Endometrium (tissue), 2 donors: ENCODE measurements at regions not wholly inside any gene's neighbourhood (a gene's known extent, or its start where the extent isn't known, plus 50 kb on each side); places are given as distances from the start of the nearest gene placed in this dataset.
"Not testable (repeated sequence)": the region's sequence is repeated elsewhere in the genome, so short reads cannot be mapped to it uniquely, and the experiment has no call there.

Experiments
- FAIRE-seq: peaks from 2 replicates; lab custom pipeline; 2012; peaks lifted over from hg19 to GRCh38; lab: Jason Lieb, UNC
- donor health status: control.
- donor health status: control.

DNA sequence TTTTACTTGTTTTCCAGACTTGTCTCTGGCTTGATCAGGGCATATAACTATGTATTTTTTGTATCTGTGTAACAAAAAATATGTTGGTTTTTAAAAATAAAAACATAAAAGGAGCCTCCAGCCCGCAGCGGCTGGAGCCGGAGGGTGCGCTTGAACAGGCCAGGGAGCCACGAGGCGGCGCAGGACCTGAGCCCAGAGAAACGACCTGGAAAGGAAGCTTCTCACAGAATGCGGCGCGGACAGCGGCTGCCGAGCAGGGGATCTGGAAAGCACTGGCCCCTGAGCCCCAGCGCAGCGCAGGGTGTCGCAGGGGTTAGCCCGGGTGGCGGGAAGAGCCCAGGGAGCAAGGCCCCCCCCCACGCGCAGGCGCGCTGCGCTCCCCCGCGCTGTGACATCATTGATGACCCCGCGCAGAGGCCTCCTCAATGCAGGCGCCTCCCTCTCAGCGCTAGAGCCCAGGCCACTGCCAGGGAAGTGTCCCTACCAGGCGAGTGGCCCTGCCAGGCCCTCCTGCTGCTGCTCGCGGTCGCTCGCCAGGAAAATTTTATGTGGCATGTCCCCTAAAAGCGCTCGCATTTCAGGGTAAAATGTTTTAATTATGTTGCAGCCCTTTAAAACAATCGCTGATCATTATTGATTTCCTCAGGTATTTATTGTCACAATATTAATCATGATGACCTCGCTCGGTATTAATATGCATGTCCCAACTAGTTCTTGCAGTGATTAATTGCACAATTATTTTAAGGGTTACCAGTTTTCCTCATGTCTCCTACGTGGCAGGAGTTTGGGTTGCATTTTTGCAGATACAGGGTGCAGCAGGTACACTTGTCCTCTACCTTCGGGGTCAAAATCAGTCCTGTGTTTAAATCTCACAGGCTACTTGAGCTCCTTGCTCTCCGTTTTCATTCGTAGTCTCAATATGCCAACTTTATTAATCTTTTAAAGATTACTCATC is 134.2 kb downstream of the USP22 start:
- no peak for FAIRE-seq

DNA sequence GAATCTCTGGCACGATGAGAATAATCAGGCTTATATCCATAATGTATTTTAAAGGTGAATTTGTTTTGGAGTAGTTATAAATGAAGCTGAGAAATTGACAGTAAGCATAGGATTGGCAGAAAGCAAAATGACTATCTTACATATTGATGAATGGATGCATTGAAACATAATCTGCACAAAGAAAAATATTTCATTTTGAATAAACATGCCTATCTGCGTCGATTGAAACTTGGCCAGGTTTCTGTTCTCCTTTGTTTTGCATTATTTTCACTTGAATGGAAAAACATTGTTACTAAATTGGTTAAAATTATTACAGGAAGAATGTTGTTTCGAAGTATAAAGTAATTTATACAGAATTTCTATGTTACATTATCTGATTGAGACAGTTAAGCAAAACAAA is 128.2 kb downstream of the USP22 start:
- no peak for FAIRE-seq

DNA sequence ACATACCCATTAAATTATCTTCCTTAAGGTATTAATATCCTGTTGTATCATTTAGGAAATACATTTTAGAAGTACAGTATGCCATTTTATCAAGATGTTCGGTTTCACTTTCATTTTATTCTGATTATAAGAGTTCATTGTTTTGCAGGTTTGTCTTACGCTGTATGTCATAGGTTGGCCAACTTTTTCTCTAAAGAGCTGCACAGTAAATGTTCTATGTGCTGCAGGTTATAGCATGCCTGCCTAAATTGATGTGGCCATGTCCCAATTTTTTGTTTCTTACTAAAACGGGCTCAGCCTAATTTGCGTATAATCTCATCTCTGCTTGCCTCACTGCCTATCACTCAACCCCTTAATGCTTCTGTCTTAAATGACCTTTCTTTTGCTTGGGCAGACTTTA is 126.4 kb downstream of the USP22 start:
- FAIRE-seq, result no peak

DNA sequence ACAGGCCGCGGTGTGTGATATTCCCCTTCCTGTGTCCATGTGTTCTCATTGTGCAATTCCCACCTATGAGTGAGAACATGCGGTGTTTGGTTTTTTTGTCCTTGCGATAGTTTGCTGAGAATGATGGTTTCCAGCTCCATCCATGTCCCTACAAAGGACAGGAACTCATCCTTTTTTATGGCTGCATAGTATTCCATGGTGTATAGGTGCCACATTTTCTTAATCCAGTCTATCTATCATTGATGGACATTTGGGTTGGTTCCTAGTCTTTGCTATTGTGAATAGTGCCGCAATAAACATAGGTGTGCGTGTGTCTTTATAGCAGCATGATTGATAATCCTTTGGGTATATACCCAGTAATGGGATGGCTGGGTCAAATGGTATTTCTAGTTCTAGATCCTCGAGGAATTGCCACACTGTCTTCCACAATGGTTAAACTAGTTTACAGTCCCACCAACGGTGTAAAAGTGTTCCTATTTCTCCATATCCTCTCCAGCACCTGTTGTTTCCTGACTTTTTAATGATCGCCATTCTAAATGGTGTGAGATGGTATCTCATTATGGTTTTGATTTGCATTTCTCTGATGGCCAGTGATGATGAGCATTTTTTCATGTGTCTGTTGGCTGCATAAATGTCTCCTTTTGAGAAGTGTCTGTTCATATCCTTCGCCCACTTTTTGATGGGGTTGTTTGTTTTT is 125.1 kb downstream of the USP22 start:
- FAIRE-seq, result not testable (repeated sequence)

DNA sequence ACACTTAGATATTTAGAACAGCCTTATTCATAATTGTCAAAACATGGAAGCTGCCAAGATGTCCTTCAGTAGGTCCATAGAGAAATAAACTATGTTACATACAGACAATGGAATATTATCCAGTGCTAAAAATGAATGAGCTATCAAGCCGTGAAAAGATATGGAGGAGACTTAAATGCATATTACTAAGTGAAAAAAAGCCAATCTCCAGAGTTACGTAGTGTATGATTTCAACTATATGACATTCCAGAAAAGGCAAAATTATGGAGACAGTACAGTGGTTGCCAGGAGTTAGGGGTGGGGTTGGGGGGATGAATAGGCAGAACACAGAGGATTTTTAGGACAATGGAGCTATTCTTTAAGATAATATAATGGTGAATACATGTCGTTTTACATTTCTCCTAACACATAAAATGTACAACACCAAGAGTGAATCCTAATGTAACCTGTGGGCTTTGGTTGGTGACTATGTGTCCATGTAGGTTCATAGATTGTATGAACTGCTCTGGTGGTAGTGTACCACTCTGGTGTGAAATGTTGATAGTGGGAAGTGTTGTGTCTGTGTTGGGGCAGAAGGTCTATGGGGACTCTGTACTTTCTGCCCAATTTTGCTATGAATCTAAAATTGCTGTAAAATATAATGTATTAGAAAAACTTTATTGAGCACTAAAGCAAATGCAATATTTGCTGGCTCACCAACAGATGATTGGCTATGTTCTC is 122.6 kb downstream of the USP22 start:
- no peak for FAIRE-seq

DNA sequence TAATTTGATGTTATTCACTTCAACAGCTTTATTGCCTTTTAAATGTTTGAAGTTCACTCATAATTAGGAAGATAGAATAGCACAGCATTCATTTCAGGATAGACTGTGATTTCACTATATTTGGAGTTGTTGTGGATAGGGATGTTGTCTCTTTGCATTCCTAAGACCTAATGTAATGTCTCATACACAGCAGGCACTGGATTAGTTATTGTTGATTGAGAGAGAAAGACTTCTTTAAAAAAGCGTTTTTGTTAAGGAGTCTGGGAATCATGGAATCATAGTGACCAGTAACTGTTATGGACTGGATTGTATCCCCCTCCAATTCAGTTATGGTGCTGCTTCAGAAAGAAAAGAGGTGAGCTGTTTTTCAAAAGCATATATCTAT is 122.0 kb downstream of the USP22 start:
- peak; percentile 76 for FAIRE-seq

DNA sequence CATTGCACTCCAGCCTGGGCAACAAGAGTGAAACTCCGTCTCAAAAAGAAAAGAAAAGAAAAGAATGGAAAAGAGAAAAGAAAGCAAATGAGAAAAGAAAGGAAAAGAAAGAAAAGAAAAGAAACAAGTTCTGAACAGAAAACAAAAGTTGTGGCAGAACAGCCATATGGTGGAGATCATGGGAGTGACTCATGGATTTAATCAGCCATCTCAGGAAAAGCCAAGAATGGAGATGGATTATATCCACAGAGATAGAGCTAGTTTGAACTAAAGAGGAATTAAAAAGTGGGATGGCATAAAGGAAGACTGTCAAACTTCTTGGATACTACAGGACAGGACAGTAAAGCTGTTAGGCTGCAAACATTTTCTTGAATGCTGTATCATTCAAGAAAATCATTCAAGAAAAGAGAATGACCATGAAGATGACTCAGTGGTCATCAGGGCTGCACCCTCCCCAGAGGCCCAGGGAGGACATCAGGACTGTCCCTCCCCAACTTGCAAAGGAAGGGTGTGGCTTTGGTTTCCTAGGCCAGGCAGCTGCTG is 120.6 kb downstream of the USP22 start:
- FAIRE-seq, result peak; percentile 29

DNA sequence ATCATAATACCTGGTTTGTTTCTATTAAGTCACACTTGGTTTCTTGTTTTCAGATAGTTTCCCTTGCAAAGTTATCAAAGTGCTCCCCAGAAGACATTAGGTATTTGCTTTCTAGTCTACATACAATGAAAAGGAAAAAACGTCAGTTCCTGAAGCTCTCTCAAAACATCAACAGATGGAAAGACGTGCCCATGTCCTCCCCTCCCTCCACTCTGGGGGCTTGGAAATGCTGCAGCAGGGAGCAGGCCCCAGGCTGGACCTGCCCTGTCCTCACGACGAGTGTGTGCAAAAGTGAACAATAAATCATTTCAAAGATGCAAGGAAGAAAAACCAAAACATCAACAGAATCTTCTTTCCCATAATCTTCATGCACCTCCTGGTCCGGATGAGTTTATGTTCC is 118.5 kb downstream of the USP22 start:
- FAIRE-seq, result no peak

DNA sequence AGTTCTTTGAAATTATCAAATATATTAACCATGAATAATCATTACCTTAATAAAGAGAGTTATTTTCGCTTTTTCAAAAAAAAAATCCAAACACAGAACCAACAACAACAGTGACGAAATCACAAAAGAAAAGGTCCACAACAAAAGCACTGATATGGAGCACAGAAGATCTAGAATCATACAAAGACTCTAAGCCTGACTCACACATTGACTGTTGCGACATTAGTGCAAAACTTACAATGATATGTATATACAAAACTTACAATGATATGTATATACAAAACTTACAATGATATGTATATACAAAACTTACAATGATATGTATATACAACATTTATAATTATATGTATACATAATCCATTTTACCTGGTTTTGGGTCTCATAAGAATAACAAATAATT is 117.7 kb downstream of the USP22 start:
- FAIRE-seq, result peak; percentile 87

DNA sequence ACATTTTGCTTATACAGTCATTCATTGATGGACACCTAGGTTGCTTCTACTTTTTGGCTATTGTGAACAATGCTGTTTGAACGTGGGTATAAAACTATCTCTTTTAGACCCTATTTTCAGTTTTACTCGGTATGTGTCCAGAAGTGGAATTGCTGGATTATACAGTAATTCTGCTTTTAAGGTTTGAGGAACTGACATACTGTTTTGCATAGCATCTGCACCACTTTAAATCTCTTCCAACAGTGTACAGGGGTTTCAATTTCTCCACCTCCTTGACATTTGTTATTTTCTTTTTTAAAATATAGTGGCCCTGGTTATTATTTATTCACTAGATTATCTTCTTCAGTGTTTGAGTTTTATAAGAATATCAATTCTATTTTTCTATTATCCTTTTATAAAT is 116.9 kb downstream of the USP22 start:
- FAIRE-seq, result no peak

DNA sequence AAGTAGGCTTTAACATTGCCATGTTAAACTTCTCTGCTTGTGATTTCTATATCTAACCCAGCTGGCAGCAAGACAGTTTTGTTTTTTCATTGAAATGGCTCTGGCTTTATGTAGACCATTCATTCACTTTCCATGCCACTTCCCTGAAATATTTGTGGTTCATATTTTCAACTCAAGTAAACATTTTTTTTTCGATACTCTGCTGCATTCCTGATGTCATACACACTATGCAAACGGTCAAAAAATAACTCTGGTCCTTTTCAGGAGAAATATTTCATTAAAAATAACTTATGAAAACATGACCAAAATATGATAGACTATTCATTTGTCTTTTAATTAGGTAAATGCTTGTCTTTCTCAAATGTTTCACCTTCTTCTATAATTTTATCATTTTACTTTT is 116.3 kb downstream of the USP22 start:
- no peak for FAIRE-seq

DNA sequence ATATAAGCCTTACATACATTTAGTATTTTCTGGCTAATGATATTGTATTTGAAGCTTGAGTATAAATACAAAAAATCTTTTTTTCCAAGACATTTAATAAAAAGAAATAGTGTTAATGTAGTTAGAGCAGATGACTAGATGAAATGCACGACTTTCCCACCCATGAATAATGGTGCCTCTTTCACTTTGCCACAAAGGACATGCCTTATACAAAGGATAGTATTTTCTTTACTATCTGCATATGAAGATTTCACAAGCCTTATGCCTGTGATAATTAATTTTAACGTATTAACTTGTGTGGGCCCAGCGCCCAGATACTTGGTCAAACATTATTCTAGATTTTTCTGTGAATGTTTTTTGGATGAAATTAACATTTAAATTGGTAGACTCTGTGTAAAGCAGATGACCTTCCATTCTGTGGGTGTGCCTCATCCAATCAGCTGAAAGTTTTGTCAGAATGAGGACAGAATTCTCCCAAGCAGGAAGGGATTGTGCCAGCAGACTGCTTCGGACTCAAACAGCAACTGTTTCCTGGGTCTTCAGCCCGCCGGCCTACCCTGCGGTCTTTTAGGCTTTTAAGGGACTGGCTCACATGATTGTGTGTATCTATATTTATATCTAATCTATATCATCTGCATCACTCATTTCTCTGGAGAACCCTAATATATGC is 115.4 kb downstream of the USP22 start:
- FAIRE-seq, result no peak

DNA sequence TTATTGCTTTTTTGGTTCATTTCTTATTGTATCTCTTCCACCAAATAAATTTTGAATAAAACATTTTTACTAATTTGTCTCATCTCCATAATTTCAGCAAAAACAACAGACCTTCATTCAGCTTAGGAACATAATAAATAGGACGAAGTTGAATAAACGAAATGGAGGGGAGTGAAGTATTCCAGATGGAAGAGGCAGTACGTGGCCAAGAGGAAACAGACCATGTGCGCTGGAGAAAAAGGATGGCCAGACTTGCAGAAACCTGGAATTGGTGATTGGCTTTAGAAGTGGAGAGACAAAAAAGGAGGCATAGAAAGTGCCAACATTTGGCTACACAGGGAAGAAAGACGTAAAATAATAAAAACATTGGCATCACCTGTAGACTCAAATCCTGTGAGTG is 113.5 kb downstream of the USP22 start:
- no peak for FAIRE-seq

DNA sequence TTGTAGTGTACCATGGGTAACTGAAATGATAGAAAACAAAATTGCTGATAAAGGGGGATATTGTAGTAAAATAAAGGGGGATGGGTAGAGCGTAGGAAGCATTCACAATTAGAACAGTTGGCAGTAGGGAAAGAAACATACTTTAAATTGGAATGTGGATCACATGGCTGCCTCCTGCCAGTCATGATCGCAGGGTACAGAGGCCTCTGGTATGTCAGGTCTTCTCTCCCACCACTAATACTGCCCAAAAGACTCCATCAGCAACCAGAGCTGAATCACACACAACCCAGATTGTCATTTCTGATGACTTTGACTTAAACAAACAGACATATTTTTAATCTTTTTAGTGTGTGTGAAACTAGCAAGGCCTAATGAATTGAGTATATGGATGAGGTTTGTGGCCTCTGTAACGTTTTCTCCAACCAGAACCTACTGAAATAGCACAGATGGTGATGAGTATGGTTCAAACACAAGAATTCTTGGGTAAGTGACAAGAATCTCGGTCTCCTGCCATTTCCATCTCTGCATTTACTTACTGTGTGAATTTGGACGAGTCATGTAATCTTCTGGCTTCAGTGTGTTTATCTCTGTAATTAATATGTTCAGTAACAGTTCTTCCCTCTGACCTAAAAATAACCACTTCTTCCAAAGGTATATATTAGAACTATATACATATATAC is 112.6 kb downstream of the USP22 start:
- no peak for FAIRE-seq

DNA sequence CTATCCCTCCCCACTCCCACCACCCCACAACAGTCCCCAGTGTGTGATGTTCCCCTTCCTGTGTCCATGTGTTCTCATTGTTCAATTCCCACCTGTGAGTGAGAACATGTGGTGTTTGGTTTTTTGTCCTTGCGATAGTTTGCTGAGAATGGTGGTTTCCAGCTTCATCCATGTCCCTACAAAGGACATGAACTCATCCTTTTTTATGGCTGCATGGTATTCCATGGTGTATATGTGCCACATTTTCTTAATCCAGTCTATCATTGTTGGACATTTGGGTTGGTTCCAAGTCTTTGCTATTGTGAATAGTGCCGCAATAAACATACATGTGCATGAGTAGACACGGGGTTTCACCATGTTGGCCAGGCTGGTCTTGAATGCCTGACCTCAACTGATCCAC is 109.8 kb downstream of the USP22 start:
- not testable (repeated sequence) for FAIRE-seq

DNA sequence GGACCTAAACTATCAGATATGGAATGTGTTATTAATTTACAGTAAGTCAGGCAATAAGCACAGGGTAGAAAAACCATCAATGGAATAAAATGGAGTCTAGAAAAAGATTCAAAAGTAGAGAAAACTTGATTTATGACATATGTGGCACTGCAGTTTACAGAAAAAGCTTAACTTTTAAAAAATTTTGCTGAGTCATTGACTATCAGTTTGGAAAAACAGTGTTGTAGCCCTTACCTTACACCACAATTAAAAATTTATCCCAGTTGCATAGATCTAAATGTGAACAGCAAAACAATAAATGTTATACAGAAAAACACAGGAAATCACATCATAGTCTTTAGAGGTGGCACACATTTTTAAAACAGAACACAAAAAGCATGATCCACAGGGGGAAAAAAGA is 108.5 kb downstream of the USP22 start:
- no peak for FAIRE-seq

DNA sequence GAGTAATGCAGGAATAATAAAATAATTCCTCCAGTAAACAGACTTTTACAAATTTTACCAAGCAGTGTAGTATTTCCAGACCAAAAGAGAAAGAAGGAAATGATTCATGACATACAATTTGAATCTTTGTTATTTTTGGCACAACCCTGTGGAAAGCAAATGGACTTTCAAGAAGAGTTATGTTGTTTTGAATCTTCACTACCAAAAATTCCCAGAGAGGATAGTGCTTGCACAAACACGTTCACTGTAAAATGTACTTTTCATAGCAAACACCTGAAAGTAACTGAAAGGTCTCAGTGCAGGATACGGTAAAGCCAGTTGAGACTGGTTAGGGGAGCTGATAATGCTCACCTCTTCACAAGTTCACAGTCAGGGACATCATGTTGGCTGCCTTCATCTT is 107.1 kb downstream of the USP22 start:
- FAIRE-seq, result peak; percentile 87

DNA sequence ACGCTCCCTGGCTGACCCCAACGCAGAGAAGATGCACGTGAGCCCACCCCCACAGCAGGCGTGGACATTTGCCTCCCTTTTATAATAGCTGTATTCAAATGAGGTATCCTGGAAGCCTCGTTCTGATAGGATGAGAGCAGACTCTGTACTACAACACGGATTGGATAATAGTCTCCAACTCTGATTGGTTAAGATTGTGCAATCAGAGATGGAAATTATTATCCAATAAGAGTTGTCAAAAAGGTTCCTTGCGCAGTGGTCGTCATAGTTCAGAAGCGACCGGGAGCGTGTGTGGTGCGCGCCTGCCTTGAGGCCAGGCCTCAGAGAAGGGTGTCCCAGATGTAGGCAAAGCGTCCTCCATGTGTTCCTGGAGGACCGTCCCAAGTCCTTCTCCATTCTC is 104.6 kb downstream of the USP22 start:
- FAIRE-seq, result no peak

DNA sequence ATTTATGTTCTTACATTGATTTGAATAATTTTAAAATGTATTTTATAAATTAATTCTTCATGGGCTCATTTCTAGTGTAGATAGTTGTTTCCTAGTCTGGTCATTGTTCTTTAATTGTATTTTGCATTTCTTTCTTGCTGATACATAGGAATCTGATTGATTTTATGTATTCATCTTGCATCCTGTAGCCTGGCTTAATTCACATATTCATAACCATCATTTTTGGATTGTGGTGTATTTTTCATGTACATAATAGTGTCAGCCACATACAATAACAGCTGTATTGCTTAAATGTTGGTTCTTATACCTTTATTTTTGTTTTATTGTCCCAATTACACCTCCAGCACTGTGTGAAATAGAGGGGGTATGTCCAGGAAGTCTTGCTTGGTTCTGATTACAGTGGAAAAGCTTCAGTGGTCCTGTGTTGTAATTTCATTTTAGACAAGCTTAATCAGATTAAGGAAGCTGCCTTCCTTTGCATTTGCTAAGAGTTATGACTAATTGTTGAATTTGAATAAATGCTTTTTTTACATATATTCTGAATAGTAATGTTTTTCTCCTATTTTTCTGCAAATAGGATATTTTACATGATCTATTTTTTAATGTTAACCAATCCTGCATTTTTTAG is 103.7 kb downstream of the USP22 start:
- FAIRE-seq, result no peak

DNA sequence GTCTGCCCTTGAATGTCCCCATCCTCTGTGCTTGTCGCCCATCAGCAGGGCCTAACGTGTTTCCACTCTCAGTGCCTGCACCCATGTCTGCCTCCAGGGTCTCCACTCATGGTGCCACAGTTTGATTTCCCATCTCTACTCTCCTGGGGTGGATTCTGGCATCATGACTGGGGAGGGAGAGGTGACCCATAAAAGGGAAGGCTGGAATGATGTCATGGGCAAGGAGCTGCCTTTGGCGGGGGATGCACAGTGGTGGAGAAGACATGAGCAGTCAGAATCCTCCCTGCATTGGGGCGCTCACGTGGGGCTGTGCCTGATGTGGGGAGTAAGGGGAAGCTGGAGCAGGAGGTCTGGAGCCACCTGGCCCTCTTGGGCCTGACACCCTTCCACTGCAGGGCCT is 100.9 kb downstream of the USP22 start:
- FAIRE-seq, result no peak
